HG02678 (cell line): ENCODE measurements at regions not wholly inside any gene's neighbourhood (a gene's known extent, or its start where the extent isn't known, plus 50 kb on each side); places are given as distances from the start of the nearest gene placed in this dataset.

ENCODE experiments used
- ATAC-seq: cut with Tn5 transposase; IDR thresholded peaks from one replicate; pipeline ENCODE4 v1.9.1; 2021; ENCODE audit warnings: mild to moderate bottlenecking, moderate library complexity; ENCODE audit not compliant: unreplicated experiment

DNA sequence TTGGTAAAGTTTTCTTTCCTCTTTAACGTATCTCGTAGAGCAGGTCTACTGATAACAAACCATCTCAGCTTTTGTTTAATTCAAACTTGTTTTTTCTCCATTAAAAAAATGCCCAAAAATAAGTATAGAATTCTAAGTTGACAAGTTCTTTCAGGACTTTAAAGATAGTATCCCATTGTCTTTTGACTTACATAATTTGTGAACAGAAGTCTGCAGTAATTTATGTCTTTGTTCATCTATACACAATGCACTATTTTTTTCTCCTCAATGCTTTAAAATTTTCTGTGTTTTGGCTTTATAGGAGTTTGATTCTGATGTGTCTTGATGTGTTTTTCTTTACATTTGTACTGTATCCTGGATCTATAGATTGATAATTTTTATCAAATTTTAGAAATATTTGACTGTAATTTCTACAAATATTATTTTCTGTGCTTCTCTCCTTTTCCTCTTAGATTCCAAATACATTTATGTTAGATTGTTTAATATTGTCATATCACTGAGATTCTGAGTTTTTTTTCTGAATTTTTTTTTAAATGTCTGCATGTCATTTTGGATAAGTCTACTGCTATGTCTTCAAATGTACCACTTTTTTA is 143.3 kb downstream of the FTCDNL1 start:
- ATAC-seq, result no peak

DNA sequence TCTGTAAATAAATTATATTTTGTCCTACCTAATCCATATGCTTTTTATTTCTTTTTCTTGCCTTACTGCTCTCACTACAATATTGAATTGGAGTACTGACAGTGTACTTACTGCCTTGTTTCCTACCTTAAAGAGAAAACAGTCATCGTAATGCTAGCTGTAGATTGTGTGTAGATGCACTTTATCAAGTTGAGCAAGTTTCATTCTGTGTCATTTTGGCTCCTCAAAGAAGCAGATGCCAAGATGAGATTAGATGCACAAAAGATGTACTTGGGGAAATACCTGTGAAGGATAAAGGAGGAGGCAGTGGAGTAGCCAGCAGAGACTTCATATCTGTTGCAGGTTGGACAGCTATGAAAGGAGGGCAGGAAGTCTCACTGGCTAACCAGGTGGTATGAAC is 145.5 kb downstream of the FTCDNL1 start:
- ATAC-seq, result no peak

- ATAC-seq, result no peak
Observed at GRCh38 chr2:199704358-199705238, 146.4 kb downstream of the FTCDNL1 start.

DNA sequence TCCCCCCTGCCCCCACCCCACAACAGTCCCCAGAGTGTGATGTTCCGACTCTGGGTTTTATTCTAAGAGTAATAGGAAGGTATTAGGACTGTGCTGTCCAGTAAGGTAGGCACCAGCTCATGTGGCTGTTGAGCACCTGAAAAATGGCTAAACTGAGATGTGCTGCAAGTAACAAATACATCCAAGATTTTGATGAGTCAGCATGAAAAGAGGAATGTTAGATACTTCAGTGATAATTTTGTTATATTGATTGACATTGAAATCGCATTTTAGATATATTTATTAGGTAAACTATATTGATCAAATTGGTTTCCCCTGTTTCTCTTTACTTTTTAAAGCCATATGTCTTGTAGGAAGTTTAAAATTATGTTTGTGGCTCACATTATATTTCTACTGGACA is 147.8 kb downstream of the FTCDNL1 start:
- no peak for ATAC-seq

DNA sequence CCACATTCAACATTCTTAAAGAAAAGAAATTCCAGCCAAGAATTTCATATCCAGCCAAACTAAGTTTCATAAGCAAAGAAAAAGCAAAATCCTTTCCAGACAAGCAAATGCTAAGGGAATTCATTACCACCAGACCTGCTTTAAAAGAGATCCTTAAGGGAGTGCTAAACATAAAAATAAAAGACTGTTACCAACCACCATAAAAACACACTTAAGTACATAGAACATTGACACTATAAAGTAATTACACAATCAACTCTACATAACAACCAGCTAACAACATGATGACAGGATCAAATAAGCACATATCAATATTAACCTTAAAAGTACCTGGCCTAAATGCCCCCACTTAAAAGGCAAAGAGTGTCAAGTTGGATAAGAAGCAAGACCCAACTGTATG is 153.5 kb downstream of the FTCDNL1 start:
- no peak for ATAC-seq

DNA sequence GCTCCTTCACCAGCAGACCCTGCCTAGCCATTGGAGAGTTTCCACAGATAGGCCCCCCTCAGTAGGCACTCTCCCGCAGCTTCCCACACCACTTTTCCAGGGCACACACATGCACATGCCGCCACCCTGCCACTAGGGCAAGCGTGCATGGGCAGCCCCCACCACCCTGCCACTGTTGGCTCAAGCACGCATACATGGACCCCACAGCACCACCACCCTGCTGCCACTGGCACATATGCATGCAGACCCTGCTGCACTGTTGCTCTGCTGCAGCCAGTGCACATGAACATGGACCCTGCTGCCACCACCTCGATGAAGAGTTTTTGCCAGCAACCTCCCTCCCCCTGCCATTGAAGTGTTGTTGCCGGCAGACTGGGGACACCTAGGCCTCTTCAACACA is 154.9 kb downstream of the FTCDNL1 start:
- ATAC-seq, result no peak

DNA sequence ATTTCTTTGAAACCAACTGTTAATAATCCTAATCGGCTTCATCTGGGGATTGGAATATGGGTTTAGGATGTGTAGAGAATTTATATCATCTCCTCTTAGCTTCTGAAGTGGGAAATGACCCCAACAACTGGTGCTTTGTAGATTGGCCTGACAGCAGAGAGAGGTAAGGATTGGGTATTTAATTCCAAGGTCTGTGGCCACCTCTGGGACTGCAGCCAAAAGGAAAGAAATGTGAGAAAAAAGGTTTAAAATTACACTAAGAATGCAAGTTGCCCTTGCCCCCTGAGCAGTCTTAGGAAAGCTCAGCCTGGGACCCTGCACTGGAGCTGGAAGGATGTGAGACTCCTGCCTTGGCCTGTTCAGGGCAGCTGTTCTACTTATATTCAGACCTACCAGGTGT is 157.1 kb downstream of the FTCDNL1 start:
- no peak for ATAC-seq

DNA sequence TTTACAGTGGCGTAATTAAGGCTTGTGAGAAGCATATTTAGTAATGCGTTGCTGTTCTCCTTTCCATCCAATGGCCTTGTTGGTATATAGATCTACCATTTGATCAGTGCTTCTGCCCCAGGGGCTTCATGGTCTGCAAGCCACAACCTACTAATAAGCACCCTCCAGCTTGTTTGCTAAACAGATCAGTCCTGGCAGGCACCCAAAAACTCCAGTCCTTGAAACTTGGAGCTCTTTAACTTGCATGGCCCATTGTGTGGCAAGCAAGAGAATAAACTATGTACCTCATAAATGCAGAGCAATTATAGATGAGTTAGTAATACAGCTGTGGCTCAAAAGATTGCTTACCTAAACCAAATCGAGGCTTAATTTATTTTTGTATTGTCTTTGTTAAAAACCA is 158.5 kb downstream of the FTCDNL1 start:
- no peak for ATAC-seq

GRCh38 chr2:199690225-199690624 is 160.8 kb downstream of the FTCDNL1 start:
- no peak for ATAC-seq

GRCh38 chr2:199685669-199686068 is 165.3 kb downstream of the FTCDNL1 start:
- ATAC-seq, result no peak

GRCh38 chr2:199684832-199685231 is 166.2 kb downstream of the FTCDNL1 start:
- no peak for ATAC-seq

DNA sequence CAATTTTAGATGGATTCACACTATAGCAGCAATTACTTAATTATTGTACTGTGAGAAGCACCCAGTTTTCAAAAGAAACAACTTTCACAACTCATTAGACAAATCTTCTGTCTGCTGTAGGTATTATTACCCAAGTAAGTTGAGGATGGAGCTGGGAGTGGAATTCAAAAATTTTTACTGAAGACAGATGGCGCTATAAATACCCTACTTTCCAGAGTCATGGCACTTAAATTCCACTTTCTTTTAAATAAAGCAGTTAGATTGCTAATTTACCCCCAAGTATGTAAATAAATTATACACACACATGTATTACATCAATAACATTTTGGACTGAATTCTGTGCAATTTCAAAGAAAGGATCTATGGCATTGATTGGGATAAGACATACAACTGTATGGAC is 166.8 kb downstream of the FTCDNL1 start:
- no peak for ATAC-seq

- ATAC-seq, result no peak
Observed at GRCh38 chr2:199682001-199682400, 169.0 kb downstream of the FTCDNL1 start.

DNA sequence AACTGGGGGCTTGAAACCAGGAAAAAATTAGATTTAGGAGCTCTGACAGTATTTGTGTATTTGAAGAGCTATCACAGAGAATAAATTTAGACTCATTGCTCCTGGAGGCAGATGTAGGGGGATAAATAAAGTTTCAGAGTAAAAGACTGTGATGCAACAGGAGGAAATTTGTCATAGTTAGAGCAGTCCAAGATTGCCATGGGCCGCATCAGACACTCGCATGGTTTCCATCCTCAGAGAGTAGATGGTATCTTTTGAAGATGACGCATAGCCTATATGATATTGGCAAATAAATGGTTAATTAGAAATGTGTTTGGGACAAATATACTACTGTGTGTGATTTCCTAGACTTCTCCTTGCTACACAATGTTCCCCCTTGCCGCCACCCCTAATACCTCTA is 170.5 kb downstream of the FTCDNL1 start:
- no peak for ATAC-seq

GRCh38 chr2:199679883-199680282 is 171.1 kb downstream of the FTCDNL1 start:
- ATAC-seq, result no peak

GRCh38 chr2:199677881-199678280 is 173.1 kb downstream of the FTCDNL1 start:
- no peak for ATAC-seq

- no peak for ATAC-seq
Observed at GRCh38 chr2:199668645-199669044, 182.3 kb downstream of the FTCDNL1 start.

GRCh38 chr2:199663157-199663556 is 187.8 kb downstream of the FTCDNL1 start:
- peak; percentile 43 for ATAC-seq

GRCh38 chr2:199662255-199662654 is 188.7 kb downstream of the FTCDNL1 start:
- ATAC-seq, result no peak

- no peak for ATAC-seq
Observed at GRCh38 chr2:199660167-199660566, 190.8 kb downstream of the FTCDNL1 start.

- no peak for ATAC-seq
Observed at GRCh38 chr2:199659207-199659606, 191.8 kb downstream of the FTCDNL1 start.

GRCh38 chr2:199646439-199646838 is 188.7 kb upstream of the SATB2 start:
- ATAC-seq, result peak; percentile 90
